ENCODE measurements at regions not wholly inside any gene's neighbourhood (a gene's known extent, or its start where the extent isn't known, plus 50 kb on each side); places are given as distances from the start of the nearest gene placed in this dataset.

GRCh38 chr21:19684328-19684727, 1280.7 kb upstream of the TMPRSS15 start:
- no peak for TF ChIP-seq CTCF (IDR thresholded peaks at IDR 0.05)
- Mint-ChIP-seq H3K27me3 (ENCODE audit: insufficient read depth) (no peaks in the 10 kb centered on the region; the same call in 1 of the 2 replicates), H3K9me3 (peaks cover 34% of the 10 kb centered on the region), H3K36me3 (ENCODE audit: low read depth) (no peaks in the 10 kb centered on the region; the same call in 1 of the 2 replicates), H3K27ac (no peak overlapping the region), H3K4me3 (no peak overlapping the region), H3K4me1 (ENCODE audit: low read depth) (no peaks in the 10 kb centered on the region)
- DNase-seq = no peak

- Mint-ChIP-seq H3K27ac (no peak overlapping the region), H3K9me3 (peaks cover 26% of the 10 kb centered on the region), H3K4me1 (ENCODE audit: low read depth) (no peaks in the 10 kb centered on the region), H3K4me3 (no peak overlapping the region), H3K27me3 (ENCODE audit: insufficient read depth) (no peaks in the 10 kb centered on the region), H3K36me3 (ENCODE audit: low read depth) (no peaks in the 10 kb centered on the region)
- TF ChIP-seq CTCF (IDR thresholded peaks at IDR 0.05) = no peak
- no peak for DNase-seq
Measured at GRCh38 chr21:19692231-19692630, 1288.6 kb upstream of the TMPRSS15 start.

- H3K4me1 Mint-ChIP-seq (ENCODE audit: low read depth) = no peaks in the 10 kb centered on the region
- DNase-seq = no peak
- no peak overlapping the region for H3K27ac Mint-ChIP-seq
- peaks cover 51% of the 10 kb centered on the region for H3K9me3 Mint-ChIP-seq
- no peak for TF ChIP-seq CTCF (IDR thresholded peaks at IDR 0.05)
- no peak overlapping the region for H3K4me3 Mint-ChIP-seq
- no peaks in the 10 kb centered on the region for H3K27me3 Mint-ChIP-seq (ENCODE audit: insufficient read depth)
- no peaks in the 10 kb centered on the region for H3K36me3 Mint-ChIP-seq (ENCODE audit: low read depth)
Measured at GRCh38 chr21:19695796-19696195, 1292.2 kb upstream of the TMPRSS15 start.

GRCh38 chr21:19700476-19700875, 1296.9 kb upstream of the TMPRSS15 start:
- no peak for TF ChIP-seq CTCF (IDR thresholded peaks at IDR 0.05)
- H3K36me3 Mint-ChIP-seq (ENCODE audit: low read depth) = no peaks in the 10 kb centered on the region; the same call in 1 of the 2 replicates
- DNase-seq = no peak
- H3K27ac Mint-ChIP-seq = no peak overlapping the region
- no peak overlapping the region for H3K4me3 Mint-ChIP-seq
- no peaks in the 10 kb centered on the region for H3K4me1 Mint-ChIP-seq (ENCODE audit: low read depth)
- H3K27me3 Mint-ChIP-seq (ENCODE audit: insufficient read depth) = no peaks in the 10 kb centered on the region
- H3K9me3 Mint-ChIP-seq = peaks cover 68% of the 10 kb centered on the region

GRCh38 chr21:19702726-19703125, 1295.5 kb upstream of the NCAM2 start:
- H3K4me1 Mint-ChIP-seq (ENCODE audit: low read depth) = no peaks in the 10 kb centered on the region
- H3K9me3 Mint-ChIP-seq = peaks cover 68% of the 10 kb centered on the region
- H3K36me3 Mint-ChIP-seq (ENCODE audit: low read depth) = no peaks in the 10 kb centered on the region; the same call in 1 of the 2 replicates
- H3K4me3 Mint-ChIP-seq = no peak overlapping the region
- no peaks in the 10 kb centered on the region for H3K27me3 Mint-ChIP-seq (ENCODE audit: insufficient read depth)
- no peak for TF ChIP-seq CTCF (IDR thresholded peaks at IDR 0.05)
- H3K27ac Mint-ChIP-seq = no peak overlapping the region
- no peak for DNase-seq

GRCh38 chr21:19704832-19705231, 1293.4 kb upstream of the NCAM2 start:
- H3K4me1 Mint-ChIP-seq (ENCODE audit: low read depth) = no peaks in the 10 kb centered on the region
- peaks cover 62% of the 10 kb centered on the region for H3K9me3 Mint-ChIP-seq
- H3K36me3 Mint-ChIP-seq (ENCODE audit: low read depth) = no peaks in the 10 kb centered on the region; the same call in 1 of the 2 replicates
- no peaks in the 10 kb centered on the region for H3K27me3 Mint-ChIP-seq (ENCODE audit: insufficient read depth)
- no peak overlapping the region for H3K4me3 Mint-ChIP-seq
- no peak for DNase-seq
- no peak overlapping the region for H3K27ac Mint-ChIP-seq
- no peak for TF ChIP-seq CTCF (IDR thresholded peaks at IDR 0.05)

All from HFFc6 (cell line).